OCI-LY7 (cell line): ENCODE measurements at regions not wholly inside any gene's neighbourhood (a gene's known extent, or its start where the extent isn't known, plus 50 kb on each side); places are given as distances from the start of the nearest gene placed in this dataset.

Experiments used
- BruUV-seq: library from RNA; stranded (reverse); fragments of 400-500 nt; replicated peaks from 2 replicates; lab custom pipeline; 2021; lab: Mats Ljungman, UMichigan
- CTCF ChIA-PET: fragments of 300-600 bp; sonication (Branson Sonifier 250); formaldehyde crosslinking; loops from one replicate; lab custom pipeline; 2022; ENCODE audit warnings: antibody characterized with exemption; ENCODE audit not compliant: unreplicated experiment; lab: Charles Lee
- POLR2A ChIA-PET: fragments of 300-600 bp; sonication (Branson Sonifier 250); formaldehyde crosslinking; loops from one replicate; lab custom pipeline; 2022; ENCODE audit warnings: antibody characterized with exemption; lab: Charles Lee
- DNase-seq: peaks from one replicate; pipeline ENCODE4 v3.0.0-alpha.2; 2015; ENCODE audit warnings: low spot score
- H2AFZ ChIP-seq: fragments of 200-600 bp; sonication (generic), shearing (Covaris generic); 2 replicates; pipeline ENCODE4 v1.6.1; 2014; ENCODE audit warnings: mild to moderate bottlenecking, antibody characterized with exemption, low read length, moderate library complexity
- H3K27ac ChIP-seq: fragments of 200-600 bp; sonication (generic); 2 replicates; pipeline ENCODE4 v1.5.1; 2014; ENCODE audit warnings: mixed run types, low read depth, mild to moderate bottlenecking, moderate library complexity, low read length, inconsistent platforms; ENCODE audit not compliant: poor library complexity, severe bottlenecking
- H3K36me3 ChIP-seq: fragments of 200-600 bp; sonication (generic); 2 replicates; pipeline ENCODE4 v1.6.1; 2014; ENCODE audit warnings: mild to moderate bottlenecking, antibody characterized with exemption, low read length, moderate library complexity, mixed read lengths; ENCODE audit not compliant: insufficient read depth
- H3K4me1 ChIP-seq: fragments of 200-600 bp; sonication (generic); 2 replicates; pipeline ENCODE4 v1.5.1; 2014; ENCODE audit warnings: mild to moderate bottlenecking, low read length; ENCODE audit not compliant: insufficient read depth, poor library complexity, severe bottlenecking
- H3K4me2 ChIP-seq: fragments of 200-600 bp; sonication (generic); 2 replicates; pipeline ENCODE4 v1.6.1; 2014; ENCODE audit warnings: mild to moderate bottlenecking, low read length
- H3K4me3 ChIP-seq: fragments of 200-600 bp; sonication (generic); 2 replicates; pipeline ENCODE4 v1.5.1; 2014; ENCODE audit warnings: mild to moderate bottlenecking, low read depth, low read length; ENCODE audit not compliant: poor library complexity, severe bottlenecking
- H3K79me2 ChIP-seq: fragments of 200-600 bp; sonication (generic); 2 replicates; pipeline ENCODE4 v1.6.1; 2016; ENCODE audit warnings: low read depth, mild to moderate bottlenecking, low read length, moderate library complexity, mixed read lengths; ENCODE audit not compliant: insufficient read depth
- H3K9me2 ChIP-seq: fragments of 200-600 bp; sonication (generic); 2 replicates; pipeline ENCODE4 v1.6.1; 2016; ENCODE audit warnings: mild to moderate bottlenecking, low read length, mixed read lengths; ENCODE audit not compliant: insufficient read depth
- H3K9me3 ChIP-seq: fragments of 200-600 bp; sonication (generic); 2 replicates; pipeline ENCODE4 v1.6.1; 2014; ENCODE audit warnings: mild to moderate bottlenecking, mixed run types, low read length, mixed read lengths
- H4K20me1 ChIP-seq: fragments of 200-600 bp; sonication (generic); 2 replicates; pipeline ENCODE4 v1.6.1; 2014; ENCODE audit warnings: mild to moderate bottlenecking, antibody characterized with exemption, low read length, moderate library complexity, mixed read lengths; ENCODE audit not compliant: insufficient read depth
- EZH2phosphoT487 ChIP-seq: fragments of 200-600 bp; sonication (generic); IDR thresholded peaks from 2 replicates; pipeline ENCODE4 v1.6.1; 2018; ENCODE audit warnings: low read depth, borderline replicate concordance, mild to moderate bottlenecking, mixed run types, antibody characterized with exemption, low read length, moderate library complexity, mixed read lengths
- intact Hi-C: fragments of 100-400 bp; cut with micrococcal nuclease; formaldehyde crosslinking; loops from one replicate; pipeline ENCODE4 v1.10.0; 2022; ENCODE audit not compliant: unreplicated experiment
- TF ChIP-seq, protein P1 (sequence below): fragments of 200-600 bp; sonication (generic); conservative IDR thresholded peaks from 2 replicates; pipeline ENCODE4 v1.5.1; 2014; ENCODE audit warnings: mild to moderate bottlenecking, antibody characterized with exemption, low read length, moderate library complexity, mixed read lengths

DNA sequence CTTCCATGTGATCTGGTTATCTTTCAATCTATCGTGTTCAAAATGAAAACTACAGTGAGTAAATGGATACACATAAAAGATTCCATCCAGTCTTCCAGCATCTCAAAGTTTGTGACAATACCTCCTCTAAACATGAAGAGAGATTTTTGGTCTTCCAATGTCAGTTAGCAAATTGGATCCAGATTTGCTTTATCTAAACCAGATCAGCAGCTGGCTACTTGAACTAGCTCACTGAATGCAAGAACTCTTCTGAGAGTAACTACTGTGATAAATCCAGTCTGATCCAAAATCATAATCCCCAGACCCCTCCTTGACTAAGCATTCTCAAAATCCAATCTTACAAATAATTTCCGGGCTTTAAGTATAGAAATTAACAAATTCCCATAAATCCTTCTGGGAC lies 2177.9 kb upstream of the C9orf72 start:
- no peak overlapping the region for H2AFZ ChIP-seq
- no peak for TF ChIP-seq EZH2phosphoT487
- TF ChIP-seq, protein P1, sequence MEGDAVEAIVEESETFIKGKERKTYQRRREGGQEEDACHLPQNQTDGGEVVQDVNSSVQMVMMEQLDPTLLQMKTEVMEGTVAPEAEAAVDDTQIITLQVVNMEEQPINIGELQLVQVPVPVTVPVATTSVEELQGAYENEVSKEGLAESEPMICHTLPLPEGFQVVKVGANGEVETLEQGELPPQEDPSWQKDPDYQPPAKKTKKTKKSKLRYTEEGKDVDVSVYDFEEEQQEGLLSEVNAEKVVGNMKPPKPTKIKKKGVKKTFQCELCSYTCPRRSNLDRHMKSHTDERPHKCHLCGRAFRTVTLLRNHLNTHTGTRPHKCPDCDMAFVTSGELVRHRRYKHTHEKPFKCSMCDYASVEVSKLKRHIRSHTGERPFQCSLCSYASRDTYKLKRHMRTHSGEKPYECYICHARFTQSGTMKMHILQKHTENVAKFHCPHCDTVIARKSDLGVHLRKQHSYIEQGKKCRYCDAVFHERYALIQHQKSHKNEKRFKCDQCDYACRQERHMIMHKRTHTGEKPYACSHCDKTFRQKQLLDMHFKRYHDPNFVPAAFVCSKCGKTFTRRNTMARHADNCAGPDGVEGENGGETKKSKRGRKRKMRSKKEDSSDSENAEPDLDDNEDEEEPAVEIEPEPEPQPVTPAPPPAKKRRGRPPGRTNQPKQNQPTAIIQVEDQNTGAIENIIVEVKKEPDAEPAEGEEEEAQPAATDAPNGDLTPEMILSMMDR, result no peak
- no peak overlapping the region for H3K4me3 ChIP-seq
- H3K9me2 ChIP-seq, result no peaks in the 10 kb centered on the region
- intact Hi-C loops, result no loop called here
- H3K4me2 ChIP-seq, result no peak overlapping the region
- ChIA-PET CTCF (no interaction called here), POLR2A (interaction anchor here (0.5 to 1.3 kb wide), 3 partner anchors 11 to 1199 kb away, joined by 3 read pairs; no protein-coding TSS in a partner anchor)
- H3K36me3 ChIP-seq, result no peaks in the 10 kb centered on the region
- H3K9me3 ChIP-seq, result no peaks in the 10 kb centered on the region
- H4K20me1 ChIP-seq, result no peaks in the 10 kb centered on the region
- BruUV-seq, result no TSS peak
- H3K27ac ChIP-seq, result no peak overlapping the region
- no peak for DNase-seq
- H3K4me1 ChIP-seq, result no peaks in the 10 kb centered on the region
- no peaks in the 10 kb centered on the region for H3K79me2 ChIP-seq

GRCh38 chr9:29753638-29754037 lies 2180.4 kb upstream of the C9orf72 start:
- intact Hi-C loops, result no loop called here
- Histone ChIP-seq H3K4me1 (no peaks in the 10 kb centered on the region), H3K27ac (no peak overlapping the region), H3K79me2 (no peaks in the 10 kb centered on the region), H4K20me1 (no peaks in the 10 kb centered on the region), H3K9me3 (no peaks in the 10 kb centered on the region), H3K4me2 (no peak overlapping the region), H3K4me3 (no peak overlapping the region), H3K9me2 (no peaks in the 10 kb centered on the region), H2AFZ (no peak overlapping the region), H3K36me3 (no peaks in the 10 kb centered on the region)
- no TSS peak for BruUV-seq
- ChIA-PET CTCF (no interaction called here), POLR2A (no interaction called here)
- DNase-seq, result no peak
- TF ChIP-seq EZH2phosphoT487, result no peak
- TF ChIP-seq, protein P1, result no peak

- H3K4me2 ChIP-seq, result no peak overlapping the region
- POLR2A ChIA-PET, result no interaction called here
- intact Hi-C loops, result no loop called here
Observed at GRCh38 chr9:29769019-29769418, 2195.7 kb upstream of the C9orf72 start.

More at GRCh38 chr9:29769019-29769418, 2195.7 kb upstream of the C9orf72 start:
- Histone ChIP-seq H2AFZ (no peak overlapping the region), H3K9me3 (no peaks in the 10 kb centered on the region), H3K9me2 (no peaks in the 10 kb centered on the region), H3K4me3 (no peak overlapping the region), H3K36me3 (no peaks in the 10 kb centered on the region), H4K20me1 (no peaks in the 10 kb centered on the region), H3K4me1 (peaks cover 5% of the 10 kb centered on the region), H3K27ac (no peak overlapping the region), H3K79me2 (no peaks in the 10 kb centered on the region)
- no TSS peak for BruUV-seq
- TF ChIP-seq, protein P1, result no peak
- no peak for TF ChIP-seq EZH2phosphoT487
- CTCF ChIA-PET, result no interaction called here
- no peak for DNase-seq
